HG03045 (cell line): ENCODE measurements at regions not wholly inside any gene's neighbourhood (a gene's known extent, or its start where the extent isn't known, plus 50 kb on each side); places are given as distances from the start of the nearest gene placed in this dataset.
"Not testable (repeated sequence)": the region's sequence is repeated elsewhere in the genome, so short reads cannot be mapped to it uniquely, and the experiment has no call there.

Experiments used
- ATAC-seq: cut with Tn5 transposase; IDR thresholded peaks from one replicate; pipeline ENCODE4 v1.9.1; 2021; ENCODE audit warnings: mild to moderate bottlenecking, moderate library complexity; ENCODE audit not compliant: unreplicated experiment

DNA sequence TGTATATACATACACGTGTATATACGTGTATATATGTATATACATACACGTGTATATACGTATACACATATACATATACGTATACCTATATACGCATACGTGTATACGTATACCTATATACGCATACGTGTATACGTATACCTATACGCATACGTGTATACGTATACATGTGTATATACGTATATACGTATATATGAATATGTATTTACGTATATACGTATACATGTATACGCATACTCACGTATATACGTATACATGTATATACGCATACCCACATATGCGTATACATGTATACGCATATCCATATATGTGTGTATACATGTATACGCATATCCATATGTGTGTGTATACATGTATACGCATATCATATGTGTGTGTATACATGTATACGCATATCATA, 487.8 kb upstream of the TMEFF2 start:
- ATAC-seq = not testable (repeated sequence)

GRCh38 chr2:192675681-192676080, 480.9 kb upstream of the TMEFF2 start:
- ATAC-seq = no peak

- no peak for ATAC-seq
Measured at GRCh38 chr2:192669505-192670091, 474.9 kb upstream of the TMEFF2 start.

DNA sequence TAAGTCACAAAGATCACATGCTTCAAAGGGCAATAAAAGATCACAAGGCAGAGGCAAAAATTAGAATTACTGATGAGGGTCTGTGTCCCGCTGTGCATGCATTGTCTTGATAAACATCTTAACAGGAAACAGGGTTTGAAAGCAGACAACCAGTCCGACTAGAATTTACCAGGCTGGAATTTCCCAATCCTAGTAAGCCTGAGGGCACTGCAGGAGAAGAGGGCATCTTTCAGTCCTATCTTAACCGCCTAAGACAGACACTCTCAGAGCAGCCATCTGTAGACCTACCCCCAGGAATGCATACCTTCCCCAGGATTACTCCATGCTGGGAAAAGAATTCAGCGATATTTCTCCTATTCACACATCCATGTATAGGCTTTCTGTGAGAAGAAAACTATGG, 465.8 kb upstream of the TMEFF2 start:
- not testable (repeated sequence) for ATAC-seq

- no peak for ATAC-seq
Measured at GRCh38 chr2:192657362-192657761, 462.6 kb upstream of the TMEFF2 start.

DNA sequence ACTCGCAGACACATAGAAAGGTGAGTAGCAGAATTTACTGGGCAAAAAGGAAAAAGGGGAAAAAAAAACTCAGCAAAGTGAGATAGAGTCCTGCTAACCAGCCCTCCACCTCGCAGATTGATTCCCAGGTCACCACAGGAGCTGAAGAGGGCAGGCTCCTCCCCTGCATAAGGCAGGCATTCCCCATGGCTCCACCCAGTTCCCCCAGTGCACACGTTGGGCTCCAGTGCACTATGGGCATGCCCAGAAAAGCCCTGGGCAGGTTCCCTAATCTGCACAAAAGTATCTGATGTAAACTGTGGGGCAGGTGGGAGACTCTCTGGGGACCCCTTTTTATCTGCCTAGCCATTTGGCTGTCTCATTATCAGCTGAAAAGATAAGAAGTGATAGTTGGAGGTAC, 461.2 kb upstream of the TMEFF2 start:
- ATAC-seq = no peak

DNA sequence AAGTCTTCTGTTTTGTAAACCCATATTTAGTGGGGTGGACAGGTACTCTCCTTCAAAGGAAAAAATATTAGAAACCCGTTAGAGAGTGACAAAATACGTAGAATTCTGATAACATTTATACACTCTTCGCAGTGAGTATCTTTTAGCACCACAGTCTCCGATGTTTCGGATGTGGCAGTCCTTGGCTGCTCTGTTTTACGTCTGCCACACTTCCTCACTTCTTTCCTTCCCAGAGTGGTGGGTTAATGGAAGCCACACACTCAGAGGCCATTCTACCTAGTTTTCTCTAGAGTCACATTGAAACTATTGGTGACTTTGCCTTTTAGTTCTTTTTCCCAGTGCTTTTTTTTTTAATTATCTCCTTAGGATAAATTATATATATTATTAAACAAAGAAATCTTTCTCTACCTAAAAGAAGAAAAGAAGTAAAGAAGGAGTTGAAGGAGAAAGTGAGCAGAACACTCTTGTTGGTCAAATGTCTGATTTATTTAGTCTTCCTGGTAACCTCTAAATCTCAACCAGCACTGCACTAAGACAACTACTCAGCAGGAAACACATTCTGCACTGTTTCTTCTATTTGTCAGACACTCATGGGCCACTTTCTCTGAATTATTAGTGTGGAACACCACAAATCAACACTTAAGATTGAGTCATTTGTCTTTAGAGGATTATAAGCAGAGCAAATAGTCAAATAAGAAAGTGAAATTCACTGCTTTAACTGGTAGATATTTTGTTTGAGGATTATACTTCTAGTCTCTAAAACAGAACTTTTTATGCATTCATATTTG, 451.3 kb upstream of the TMEFF2 start:
- ATAC-seq = no peak

GRCh38 chr2:192634557-192634956, 439.8 kb upstream of the TMEFF2 start:
- no peak for ATAC-seq

DNA sequence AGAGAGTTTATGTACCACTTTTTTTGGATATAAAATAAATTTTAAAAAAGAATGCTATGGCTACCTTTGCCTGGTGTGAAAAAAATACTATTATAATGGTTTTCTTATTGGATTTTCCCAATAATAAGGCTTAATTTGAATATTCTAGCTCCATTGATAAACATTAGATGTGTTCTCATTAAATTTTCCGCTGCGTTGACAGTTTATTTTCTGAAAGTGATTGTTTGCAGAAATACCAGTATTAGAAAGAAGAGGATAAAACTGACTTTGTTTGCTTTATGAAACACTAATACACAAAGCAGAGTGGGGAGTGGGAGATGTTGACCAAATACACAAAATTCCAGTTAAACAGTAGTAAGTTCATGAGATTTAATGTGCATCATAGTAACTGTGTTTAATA, 433.3 kb upstream of the TMEFF2 start:
- ATAC-seq = no peak

GRCh38 chr2:192615105-192615504, 420.4 kb upstream of the TMEFF2 start:
- no peak for ATAC-seq

- ATAC-seq = no peak
Measured at GRCh38 chr2:192604295-192604694, 409.6 kb upstream of the TMEFF2 start.

DNA sequence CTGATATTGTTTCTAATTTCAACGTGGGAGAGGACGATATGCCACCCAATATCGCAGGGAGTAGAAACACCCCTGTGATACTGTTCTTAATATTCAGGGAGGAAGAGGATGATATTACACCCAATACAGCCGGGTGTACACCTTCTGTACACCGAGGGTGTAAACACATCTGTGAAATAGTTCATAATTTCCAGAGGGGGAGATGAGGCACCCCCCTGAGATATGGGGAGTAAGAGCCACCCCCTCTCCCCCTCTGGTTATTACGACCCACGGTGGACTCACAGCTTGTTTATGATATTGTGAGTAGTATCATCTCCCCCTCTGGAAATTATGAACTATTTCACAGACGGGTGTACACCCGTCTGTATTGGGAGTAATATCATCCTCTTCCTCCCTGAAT, 403.9 kb upstream of the TMEFF2 start:
- not testable (repeated sequence) for ATAC-seq

DNA sequence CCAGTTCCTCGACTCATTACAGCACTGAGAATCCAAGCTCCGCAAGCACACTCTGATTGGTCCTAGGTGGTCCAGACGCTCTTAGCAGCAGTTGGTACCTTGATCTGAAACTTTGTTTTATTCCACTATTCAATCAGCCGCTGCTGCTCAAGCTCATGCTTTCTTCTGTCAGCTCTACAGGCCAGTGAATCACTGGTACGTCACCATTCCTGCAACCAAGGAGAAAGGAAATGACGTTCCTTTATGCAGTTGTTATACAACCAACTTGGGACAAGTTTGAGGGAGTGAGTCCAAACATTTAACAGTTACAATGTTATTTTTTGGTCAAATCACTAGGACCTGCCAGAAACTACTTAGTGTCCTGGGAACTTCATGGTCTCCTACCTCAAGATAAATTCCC, 398.8 kb upstream of the TMEFF2 start:
- no peak for ATAC-seq

- ATAC-seq = no peak
Measured at GRCh38 chr2:192591617-192592016, 396.9 kb upstream of the TMEFF2 start.

DNA sequence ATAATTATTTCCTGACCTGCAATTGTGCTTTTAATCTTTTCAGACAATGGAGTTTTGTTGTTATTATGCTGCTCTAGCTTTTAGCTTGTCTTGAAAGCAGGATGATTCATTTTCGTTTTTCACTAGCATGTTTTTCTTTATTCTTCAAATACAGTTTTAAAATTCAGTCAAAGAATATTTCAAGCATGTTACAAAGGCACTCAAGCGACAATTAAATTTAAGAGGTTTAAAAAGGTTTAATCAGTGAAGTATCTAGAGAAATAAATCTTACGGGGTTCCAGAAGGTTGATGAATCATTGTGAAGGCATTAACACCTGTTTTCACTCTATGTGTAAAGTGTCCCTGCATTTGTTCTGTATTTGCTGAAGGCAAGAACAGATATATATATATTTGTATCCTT, 390.7 kb upstream of the TMEFF2 start:
- ATAC-seq = no peak

- no peak for ATAC-seq
Measured at GRCh38 chr2:192584976-192585375, 390.2 kb upstream of the TMEFF2 start.

- ATAC-seq = no peak
Measured at GRCh38 chr2:192579965-192580700, 385.4 kb upstream of the TMEFF2 start.

- no peak for ATAC-seq
Measured at GRCh38 chr2:192578780-192579179, 384.0 kb upstream of the TMEFF2 start.

- no peak for ATAC-seq
Measured at GRCh38 chr2:192577706-192578105, 383.0 kb upstream of the TMEFF2 start.

DNA sequence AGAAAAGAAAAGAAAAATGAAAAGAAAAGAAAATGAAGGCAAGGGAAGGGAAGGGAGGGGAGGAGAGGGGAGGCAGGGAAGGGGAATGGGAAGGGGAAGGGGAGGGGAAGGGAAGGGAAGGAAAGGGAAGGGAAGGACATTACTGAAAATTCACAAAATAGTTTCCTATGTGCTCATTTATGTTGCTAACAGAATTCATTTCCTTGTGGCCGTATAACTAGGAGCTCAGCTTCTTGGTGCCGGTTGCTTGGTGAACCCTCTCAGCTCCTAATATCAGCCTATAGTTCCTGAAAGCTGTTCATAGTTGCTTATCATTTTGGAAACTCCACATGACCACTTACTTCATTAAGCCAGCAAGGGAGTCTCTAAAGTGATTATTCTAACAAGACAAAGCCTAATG, 379.8 kb upstream of the TMEFF2 start:
- no peak for ATAC-seq

DNA sequence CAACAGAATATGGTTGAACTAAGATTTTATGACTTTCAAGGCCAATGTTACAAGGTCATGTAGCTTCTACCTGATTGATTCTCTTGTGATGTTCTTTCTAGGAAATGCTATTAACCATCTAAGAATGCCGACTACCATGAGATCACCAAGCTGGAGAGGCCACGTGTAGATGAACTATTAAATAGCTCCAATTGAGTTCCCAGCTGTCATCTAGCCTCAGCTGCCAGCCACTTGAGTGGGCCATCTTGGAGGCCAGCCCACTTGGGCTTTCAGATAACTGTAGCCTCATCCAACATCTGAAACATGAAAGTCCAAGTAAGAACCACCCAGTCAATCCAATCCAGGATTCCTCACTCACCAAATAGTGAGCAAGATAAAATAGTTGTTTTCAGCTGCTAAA, 376.9 kb upstream of the TMEFF2 start:
- ATAC-seq = no peak

DNA sequence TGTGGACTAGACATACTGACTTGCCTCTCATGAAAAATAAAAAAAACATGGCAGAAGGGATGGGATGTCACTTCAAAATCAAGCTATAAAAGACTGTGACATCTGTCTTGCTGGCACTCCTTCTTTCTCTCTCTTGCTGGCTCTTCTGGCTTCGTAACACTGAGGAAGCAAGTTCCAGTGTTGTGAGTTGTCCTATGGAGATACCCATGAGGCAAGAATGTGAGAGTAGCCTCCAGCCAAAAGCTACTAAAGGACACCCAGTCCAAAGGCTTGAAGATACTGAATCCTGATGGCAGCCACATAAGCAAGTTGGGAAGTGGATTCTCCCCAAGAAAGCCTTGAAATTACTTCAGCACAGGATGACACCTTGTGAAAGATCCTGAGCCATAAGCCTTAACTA, 376.1 kb upstream of the TMEFF2 start:
- no peak for ATAC-seq
